ENCODE measurements at regions not wholly inside any gene's neighbourhood (a gene's known extent, or its start where the extent isn't known, plus 50 kb on each side); places are given as distances from the start of the nearest gene placed in this dataset.

DNA sequence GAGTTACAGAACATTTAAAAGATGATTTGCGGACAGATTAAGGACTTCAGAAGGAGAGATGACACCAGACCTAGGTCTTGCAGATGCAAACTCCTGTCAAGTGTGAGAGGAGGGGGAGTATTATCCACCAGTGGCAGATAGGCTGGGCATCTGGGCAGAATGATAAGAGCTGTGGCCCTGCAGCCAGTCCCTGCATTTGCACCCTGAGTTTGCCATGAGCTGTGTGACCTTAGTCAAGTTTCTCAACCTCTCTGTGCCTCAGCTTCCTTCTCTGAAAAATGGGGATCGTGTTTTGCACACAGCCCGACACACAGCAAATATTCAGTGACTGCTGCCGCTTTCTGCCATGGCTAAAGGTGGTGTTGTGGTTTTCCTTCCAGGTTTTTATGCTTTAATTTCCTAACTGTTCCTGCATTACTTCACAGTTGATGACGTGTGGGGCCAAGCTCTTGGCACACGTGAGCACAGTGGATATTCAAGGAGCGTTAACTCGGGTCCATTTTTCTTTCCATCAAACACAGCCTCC, 516.2 kb downstream of the CDH26 start:
- POLR2A ChIA-PET: no interaction called here
- H3K9me3 ChIP-seq (ENCODE audit: control insufficient read depth, insufficient read depth, low read depth, low read length): no peaks in the 10 kb centered on the region

DNA sequence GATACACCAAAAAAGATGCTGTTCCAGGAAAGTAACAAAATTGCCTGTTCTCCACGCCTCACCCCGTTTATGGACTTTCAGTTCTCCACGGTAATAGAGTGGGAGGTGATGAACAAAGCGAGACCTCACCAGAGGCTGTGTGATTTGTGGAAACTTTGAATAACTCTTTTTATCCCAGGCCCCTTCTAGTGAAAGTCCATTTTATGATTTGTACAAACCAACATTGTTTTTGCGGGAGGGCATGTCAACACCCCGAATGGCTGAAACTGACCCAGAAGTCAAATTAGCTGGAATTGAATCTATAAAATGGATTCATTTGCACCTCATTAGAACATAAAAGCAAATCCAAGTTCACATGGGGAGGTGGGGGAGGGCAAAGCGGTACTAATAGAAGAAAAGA, 517.8 kb downstream of the CDH26 start:
- Histone ChIP-seq H3K36me3 (ENCODE audit: control insufficient read depth in 2 of 2, insufficient read depth in 1 of 2, low read length in 2 of 2) (no peaks in the 10 kb centered on the region), H3K27ac (ENCODE audit: extremely low read depth, low read depth, low read length) (no peak overlapping the region), H3K4me1 (ENCODE audit: control insufficient read depth, insufficient read depth, low read length) (no peaks in the 10 kb centered on the region), H3K4me3 (ENCODE audit: low read depth, low read length) (no peak overlapping the region), H3K9me3 (ENCODE audit: control insufficient read depth, insufficient read depth, low read depth, low read length) (no peaks in the 10 kb centered on the region)
- ChIA-PET POLR2A (no interaction called here), CTCF (no interaction called here)
- TF ChIP-seq ZNF266 (tag by site-specific recombination; IDR thresholded peaks at IDR 0.05; ENCODE audit: low read depth): no peak
- no peak for TF ChIP-seq ZNF560 (tag by site-specific recombination; IDR thresholded peaks at IDR 0.05; ENCODE audit: borderline replicate concordance)
- TF ChIP-seq, protein P1, sequence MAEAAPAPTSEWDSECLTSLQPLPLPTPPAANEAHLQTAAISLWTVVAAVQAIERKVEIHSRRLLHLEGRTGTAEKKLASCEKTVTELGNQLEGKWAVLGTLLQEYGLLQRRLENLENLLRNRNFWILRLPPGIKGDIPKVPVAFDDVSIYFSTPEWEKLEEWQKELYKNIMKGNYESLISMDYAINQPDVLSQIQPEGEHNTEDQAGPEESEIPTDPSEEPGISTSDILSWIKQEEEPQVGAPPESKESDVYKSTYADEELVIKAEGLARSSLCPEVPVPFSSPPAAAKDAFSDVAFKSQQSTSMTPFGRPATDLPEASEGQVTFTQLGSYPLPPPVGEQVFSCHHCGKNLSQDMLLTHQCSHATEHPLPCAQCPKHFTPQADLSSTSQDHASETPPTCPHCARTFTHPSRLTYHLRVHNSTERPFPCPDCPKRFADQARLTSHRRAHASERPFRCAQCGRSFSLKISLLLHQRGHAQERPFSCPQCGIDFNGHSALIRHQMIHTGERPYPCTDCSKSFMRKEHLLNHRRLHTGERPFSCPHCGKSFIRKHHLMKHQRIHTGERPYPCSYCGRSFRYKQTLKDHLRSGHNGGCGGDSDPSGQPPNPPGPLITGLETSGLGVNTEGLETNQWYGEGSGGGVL (tag by site-specific recombination; IDR thresholded peaks at IDR 0.05): no peak
- TF ChIP-seq, protein P2, sequence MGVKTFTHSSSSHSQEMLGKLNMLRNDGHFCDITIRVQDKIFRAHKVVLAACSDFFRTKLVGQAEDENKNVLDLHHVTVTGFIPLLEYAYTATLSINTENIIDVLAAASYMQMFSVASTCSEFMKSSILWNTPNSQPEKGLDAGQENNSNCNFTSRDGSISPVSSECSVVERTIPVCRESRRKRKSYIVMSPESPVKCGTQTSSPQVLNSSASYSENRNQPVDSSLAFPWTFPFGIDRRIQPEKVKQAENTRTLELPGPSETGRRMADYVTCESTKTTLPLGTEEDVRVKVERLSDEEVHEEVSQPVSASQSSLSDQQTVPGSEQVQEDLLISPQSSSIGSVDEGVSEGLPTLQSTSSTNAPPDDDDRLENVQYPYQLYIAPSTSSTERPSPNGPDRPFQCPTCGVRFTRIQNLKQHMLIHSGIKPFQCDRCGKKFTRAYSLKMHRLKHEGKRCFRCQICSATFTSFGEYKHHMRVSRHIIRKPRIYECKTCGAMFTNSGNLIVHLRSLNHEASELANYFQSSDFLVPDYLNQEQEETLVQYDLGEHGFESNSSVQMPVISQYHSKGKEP (tag by site-specific recombination; IDR thresholded peaks at IDR 0.05): no peak
- TF ChIP-seq ZNF391 (tag by site-specific recombination; IDR thresholded peaks at IDR 0.05; ENCODE audit: borderline replicate concordance, low read depth): no peak
- TF ChIP-seq GLIS2 (tag by site-specific recombination; IDR thresholded peaks at IDR 0.05): no peak
- no peak for TF ChIP-seq KLF1 (tag by site-specific recombination; IDR thresholded peaks at IDR 0.05)
- no peak for TF ChIP-seq IKZF3 (tag by site-specific recombination; IDR thresholded peaks at IDR 0.05)
- no peak for TF ChIP-seq EGR2 (tag by site-specific recombination; IDR thresholded peaks at IDR 0.05; ENCODE audit: low read depth)
- no peak for TF ChIP-seq ZNF2 (tag by site-specific recombination; IDR thresholded peaks at IDR 0.05)

More for the DNA sequence above, 516.2 kb downstream of the CDH26 start:
- TF ChIP-seq ZNF768 (tag by site-specific recombination; IDR thresholded peaks at IDR 0.05) (0 out of 2 replicates have a peak, but pooled peaks have one; percentile 16), GLIS2 (tag by site-specific recombination; IDR thresholded peaks at IDR 0.05) (no peak)
- no peak overlapping the region for H3K4me3 ChIP-seq (ENCODE audit: low read depth, low read length)
- CTCF ChIA-PET: interaction anchor here (0.7 kb wide), 1 partner anchor 538 kb away, joined by 3 read pairs; no protein-coding TSS in a partner anchor
- no peaks in the 10 kb centered on the region for H3K4me1 ChIP-seq (ENCODE audit: control insufficient read depth, insufficient read depth, low read length)
- no peaks in the 10 kb centered on the region for H3K36me3 ChIP-seq (ENCODE audit: control insufficient read depth in 2 of 2, insufficient read depth in 1 of 2, low read length in 2 of 2)
- H3K27ac ChIP-seq (ENCODE audit: extremely low read depth, low read depth, low read length): no peak overlapping the region

- Histone ChIP-seq H3K4me3 (ENCODE audit: low read depth, low read length) (no peak overlapping the region), H3K36me3 (ENCODE audit: control insufficient read depth in 2 of 2, insufficient read depth in 1 of 2, low read length in 2 of 2) (no peaks in the 10 kb centered on the region), H3K27ac (ENCODE audit: extremely low read depth, low read depth, low read length) (no peak overlapping the region), H3K4me1 (ENCODE audit: control insufficient read depth, insufficient read depth, low read length) (no peaks in the 10 kb centered on the region), H3K9me3 (ENCODE audit: control insufficient read depth, insufficient read depth, low read depth, low read length) (no peaks in the 10 kb centered on the region)
- ChIA-PET POLR2A (no interaction called here), CTCF (no interaction called here)
- TF ChIP-seq ZNF16 (tag by site-specific recombination; IDR thresholded peaks at IDR 0.05; ENCODE audit: low read depth) (no peak), ZBTB7A (tag by site-specific recombination; IDR thresholded peaks at IDR 0.05; ENCODE audit: low read depth) (no peak), ZNF621 (tag by site-specific recombination; IDR thresholded peaks at IDR 0.05) (no peak), ZNF473 (tag by site-specific recombination; IDR thresholded peaks at IDR 0.05) (no peak), SP3 (tag by site-specific recombination; IDR thresholded peaks at IDR 0.05) (no peak), ZNF248 (tag by site-specific recombination; IDR thresholded peaks at IDR 0.05) (no peak), ZFP41 (tag by site-specific recombination; IDR thresholded peaks at IDR 0.05; ENCODE audit: borderline replicate concordance) (no peak), ZNF548 (tag by site-specific recombination; IDR thresholded peaks at IDR 0.05) (no peak), ZNF426 (tag by site-specific recombination; IDR thresholded peaks at IDR 0.05) (no peak), SP2 (tag by site-specific recombination; IDR thresholded peaks at IDR 0.05) (no peak), OSR2 (tag by site-specific recombination; IDR thresholded peaks at IDR 0.05) (no peak)
- TF ChIP-seq, protein P3, sequence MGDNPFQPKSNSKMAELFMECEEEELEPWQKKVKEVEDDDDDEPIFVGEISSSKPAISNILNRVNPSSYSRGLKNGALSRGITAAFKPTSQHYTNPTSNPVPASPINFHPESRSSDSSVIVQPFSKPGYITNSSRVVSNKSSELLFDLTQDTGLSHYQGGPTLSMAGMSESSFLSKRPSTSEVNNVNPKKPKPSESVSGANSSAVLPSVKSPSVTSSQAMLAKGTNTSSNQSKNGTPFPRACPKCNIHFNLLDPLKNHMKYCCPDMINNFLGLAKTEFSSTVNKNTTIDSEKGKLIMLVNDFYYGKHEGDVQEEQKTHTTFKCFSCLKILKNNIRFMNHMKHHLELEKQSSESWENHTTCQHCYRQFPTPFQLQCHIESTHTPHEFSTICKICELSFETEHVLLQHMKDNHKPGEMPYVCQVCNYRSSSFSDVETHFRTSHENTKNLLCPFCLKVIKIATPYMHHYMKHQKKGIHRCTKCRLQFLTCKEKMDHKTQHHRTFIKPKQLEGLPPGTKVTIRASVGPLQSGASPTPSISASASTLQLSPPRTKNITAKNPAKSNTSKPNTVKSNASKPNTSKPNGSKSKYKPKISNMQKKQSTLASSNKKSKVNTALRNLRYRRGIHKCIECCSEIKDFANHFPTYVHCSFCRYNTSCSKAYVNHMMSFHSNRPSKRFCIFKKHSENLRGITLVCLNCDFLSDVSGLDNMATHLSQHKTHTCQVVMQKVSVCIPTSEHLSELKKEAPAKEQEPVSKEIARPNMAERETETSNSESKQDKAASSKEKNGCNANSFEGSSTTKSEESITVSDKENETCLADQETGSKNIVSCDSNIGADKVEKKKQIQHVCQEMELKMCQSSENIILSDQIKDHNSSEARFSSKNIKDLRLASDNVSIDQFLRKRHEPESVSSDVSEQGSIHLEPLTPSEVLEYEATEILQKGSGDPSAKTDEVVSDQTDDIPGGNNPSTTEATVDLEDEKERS (tag by site-specific recombination; IDR thresholded peaks at IDR 0.05): no peak
Measured at GRCh38 chr20:60477958-60478357, 519.7 kb downstream of the CDH26 start.

Data from HEK293 (cell line).